ENCODE measurements at regions not wholly inside any gene's neighbourhood (a gene's known extent, or its start where the extent isn't known, plus 50 kb on each side); places are given as distances from the start of the nearest gene placed in this dataset.

- Histone ChIP-seq H3K27ac (no peak overlapping the region), H3K4me2 (no peak overlapping the region), H3K27me3 (no peaks in the 10 kb centered on the region), H3K9ac (no peak overlapping the region), H4K20me1 (no peaks in the 10 kb centered on the region), H3K4me1 (no peaks in the 10 kb centered on the region), H3K9me3 (no peaks in the 10 kb centered on the region; the same call in 1 of the 2 replicates), H3K36me3 (no peaks in the 10 kb centered on the region), H3K4me3 (no peak overlapping the region)
- TF ChIP-seq Cebpa-rat (IDR thresholded peaks at IDR 0.05), result no peak
Observed at GRCh38 chr12:46908936-46909635, 83.3 kb upstream of the SLC38A4 start.

- H3K9me3 ChIP-seq, result no peaks in the 10 kb centered on the region; the same call in 1 of the 2 replicates
- no peak overlapping the region for H3K27ac ChIP-seq
- no peak overlapping the region for H3K9ac ChIP-seq
- H3K4me3 ChIP-seq, result no peak overlapping the region
- TF ChIP-seq Cebpa-rat (IDR thresholded peaks at IDR 0.05), result no peak
- no peak overlapping the region for H3K4me2 ChIP-seq
- H3K4me1 ChIP-seq, result no peaks in the 10 kb centered on the region
- H4K20me1 ChIP-seq, result no peaks in the 10 kb centered on the region
- no peaks in the 10 kb centered on the region for H3K27me3 ChIP-seq
- no peaks in the 10 kb centered on the region for H3K36me3 ChIP-seq
Observed at GRCh38 chr12:46910830-46911229, 85.0 kb upstream of the SLC38A4 start.

- no peak for TF ChIP-seq Cebpa-rat (IDR thresholded peaks at IDR 0.05)
- Histone ChIP-seq H3K9ac (no peak overlapping the region), H3K4me3 (no peak overlapping the region), H3K4me1 (no peaks in the 10 kb centered on the region), H3K9me3 (no peaks in the 10 kb centered on the region; the same call in 1 of the 2 replicates), H4K20me1 (no peaks in the 10 kb centered on the region), H3K27me3 (no peaks in the 10 kb centered on the region), H3K36me3 (no peaks in the 10 kb centered on the region), H3K4me2 (no peak overlapping the region), H3K27ac (no peak overlapping the region)
Observed at GRCh38 chr12:46914336-46914735, 88.5 kb upstream of the SLC38A4 start.

GRCh38 chr12:46915082-46915481, 89.3 kb upstream of the SLC38A4 start:
- Histone ChIP-seq H3K36me3 (no peaks in the 10 kb centered on the region), H3K27me3 (no peaks in the 10 kb centered on the region), H3K27ac (no peak overlapping the region), H3K4me2 (no peak overlapping the region), H3K4me3 (no peak overlapping the region), H4K20me1 (no peaks in the 10 kb centered on the region), H3K4me1 (no peaks in the 10 kb centered on the region), H3K9ac (no peak overlapping the region), H3K9me3 (no peaks in the 10 kb centered on the region; the same call in 1 of the 2 replicates)
- TF ChIP-seq Cebpa-rat (IDR thresholded peaks at IDR 0.05), result no peak

- no peak overlapping the region for H3K9ac ChIP-seq
- no peak for TF ChIP-seq Cebpa-rat (IDR thresholded peaks at IDR 0.05)
- H3K27ac ChIP-seq, result no peak overlapping the region
Observed at GRCh38 chr12:46915836-46916235, 90.0 kb upstream of the SLC38A4 start.

GRCh38 chr12:46916796-46917419, 91.1 kb upstream of the SLC38A4 start:
- Histone ChIP-seq H3K36me3 (no peaks in the 10 kb centered on the region), H3K4me1 (no peaks in the 10 kb centered on the region)
- no peak for TF ChIP-seq Cebpa-rat (IDR thresholded peaks at IDR 0.05)

More at GRCh38 chr12:46915836-46916235, 90.0 kb upstream of the SLC38A4 start:
- no peaks in the 10 kb centered on the region for H3K4me1 ChIP-seq
- H3K27me3 ChIP-seq, result no peaks in the 10 kb centered on the region
- no peak overlapping the region for H3K4me2 ChIP-seq
- H3K9me3 ChIP-seq, result no peaks in the 10 kb centered on the region; the same call in 1 of the 2 replicates
- H4K20me1 ChIP-seq, result no peaks in the 10 kb centered on the region
- no peaks in the 10 kb centered on the region for H3K36me3 ChIP-seq
- H3K4me3 ChIP-seq, result no peak overlapping the region

GRCh38 chr12:46917821-46918220, 92.0 kb upstream of the SLC38A4 start:
- Histone ChIP-seq H3K27ac (no peak overlapping the region), H3K4me3 (no peak overlapping the region), H3K9ac (no peak overlapping the region), H3K4me2 (no peak overlapping the region), H3K9me3 (no peaks in the 10 kb centered on the region; the same call in 1 of the 2 replicates), H3K4me1 (no peaks in the 10 kb centered on the region), H4K20me1 (no peaks in the 10 kb centered on the region), H3K36me3 (no peaks in the 10 kb centered on the region), H3K27me3 (no peaks in the 10 kb centered on the region)
- TF ChIP-seq Cebpa-rat (IDR thresholded peaks at IDR 0.05), result no peak

More at GRCh38 chr12:46916796-46917419, 91.1 kb upstream of the SLC38A4 start:
- Histone ChIP-seq H3K4me3 (no peak overlapping the region), H3K4me2 (no peak overlapping the region), H4K20me1 (no peaks in the 10 kb centered on the region), H3K27ac (no peak overlapping the region), H3K9ac (no peak overlapping the region), H3K27me3 (no peaks in the 10 kb centered on the region), H3K9me3 (no peaks in the 10 kb centered on the region; the same call in 1 of the 2 replicates)

GRCh38 chr12:46918631-46919030, 92.8 kb upstream of the SLC38A4 start:
- H3K27ac ChIP-seq, result no peak overlapping the region
- H3K4me1 ChIP-seq, result no peaks in the 10 kb centered on the region
- TF ChIP-seq Cebpa-rat (IDR thresholded peaks at IDR 0.05), result no peak
- H3K36me3 ChIP-seq, result no peaks in the 10 kb centered on the region
- H3K4me3 ChIP-seq, result no peak overlapping the region
- no peaks in the 10 kb centered on the region for H3K27me3 ChIP-seq
- no peak overlapping the region for H3K9ac ChIP-seq
- H3K9me3 ChIP-seq, result no peaks in the 10 kb centered on the region; the same call in 1 of the 2 replicates
- no peak overlapping the region for H3K4me2 ChIP-seq
- H4K20me1 ChIP-seq, result no peaks in the 10 kb centered on the region

- H3K4me1 ChIP-seq, result no peaks in the 10 kb centered on the region
- no peaks in the 10 kb centered on the region for H3K9me3 ChIP-seq
- no peaks in the 10 kb centered on the region for H3K27me3 ChIP-seq
- H3K27ac ChIP-seq, result no peak overlapping the region
- no peaks in the 10 kb centered on the region for H3K36me3 ChIP-seq
- no peak overlapping the region for H3K9ac ChIP-seq
- no peak overlapping the region for H3K4me3 ChIP-seq
- no peaks in the 10 kb centered on the region for H4K20me1 ChIP-seq
- TF ChIP-seq Cebpa-rat (IDR thresholded peaks at IDR 0.05), result no peak
- no peak overlapping the region for H3K4me2 ChIP-seq
Observed at GRCh38 chr12:46919666-46920400, 94.0 kb upstream of the SLC38A4 start.

- H3K27me3 ChIP-seq, result no peaks in the 10 kb centered on the region
- no peak overlapping the region for H3K4me3 ChIP-seq
- H4K20me1 ChIP-seq, result no peaks in the 10 kb centered on the region
- no peak overlapping the region for H3K27ac ChIP-seq
- no peaks in the 10 kb centered on the region for H3K9me3 ChIP-seq
- no peaks in the 10 kb centered on the region for H3K4me1 ChIP-seq
- no peak overlapping the region for H3K4me2 ChIP-seq
- no peaks in the 10 kb centered on the region for H3K36me3 ChIP-seq
- H3K9ac ChIP-seq, result no peak overlapping the region
- TF ChIP-seq Cebpa-rat (IDR thresholded peaks at IDR 0.05), result no peak
Observed at GRCh38 chr12:46920499-46920898, 94.7 kb upstream of the SLC38A4 start.

Measured in BLaER1 (cell line).